HG03469 (cell line): ENCODE measurements at regions not wholly inside any gene's neighbourhood (a gene's known extent, or its start where the extent isn't known, plus 50 kb on each side); places are given as distances from the start of the nearest gene placed in this dataset.

ENCODE experiments used
- ATAC-seq: cut with Tn5 transposase; IDR thresholded peaks from one replicate; pipeline ENCODE4 v1.9.1; 2021; ENCODE audit warnings: mild to moderate bottlenecking, moderate library complexity, moderate number of reproducible peaks; ENCODE audit not compliant: unreplicated experiment

- no peak for ATAC-seq
These were observed 72.4 kb upstream of the ADCY1 start for GRCh38 chr7:45501791-45502190.

- no peak for ATAC-seq
These were observed 68.1 kb upstream of the ADCY1 start for GRCh38 chr7:45506059-45506458.

- no peak for ATAC-seq
These were observed 64.9 kb upstream of the ADCY1 start for GRCh38 chr7:45509222-45509621.

- no peak for ATAC-seq
These were observed 62.2 kb upstream of the ADCY1 start for GRCh38 chr7:45511721-45512597.

GRCh38 chr7:45514944-45515343, 59.2 kb upstream of the ADCY1 start:
- ATAC-seq: no peak

- ATAC-seq: no peak
These were observed 58.8 kb upstream of the ADCY1 start for GRCh38 chr7:45515346-45515745.
